GM18909 (cell line): ENCODE measurements at regions not wholly inside any gene's neighbourhood (a gene's known extent, or its start where the extent isn't known, plus 50 kb on each side); places are given as distances from the start of the nearest gene placed in this dataset.

Experiments
- ATAC-seq: cut with Tn5 transposase; IDR thresholded peaks from one replicate; pipeline ENCODE4 v1.9.1; 2021; ENCODE audit warnings: mild to moderate bottlenecking; ENCODE audit not compliant: unreplicated experiment, poor library complexity

DNA sequence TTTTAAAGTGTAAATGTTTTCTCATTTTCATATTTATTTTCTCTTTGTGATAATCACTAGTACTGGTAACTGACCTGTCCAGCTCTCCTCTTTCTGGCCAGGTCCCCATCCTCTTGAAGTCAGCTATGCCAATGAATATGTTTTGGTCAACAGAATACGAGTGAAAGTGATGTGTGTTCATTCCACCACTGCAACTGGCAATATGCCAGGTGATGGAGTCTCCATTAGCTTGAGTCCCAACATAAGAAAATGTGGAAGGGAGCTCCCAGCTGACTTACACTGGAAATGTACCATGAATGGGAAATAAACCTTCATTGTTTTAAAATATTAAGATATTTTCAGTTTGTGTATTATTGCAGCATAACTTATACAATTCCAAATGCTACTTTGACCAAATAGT, 75.8 kb downstream of the CCDC34 start:
- ATAC-seq: no peak

GRCh38 chr11:27285761-27286160, 77.3 kb downstream of the CCDC34 start:
- no peak for ATAC-seq

GRCh38 chr11:27282806-27283205, 80.2 kb downstream of the CCDC34 start:
- no peak for ATAC-seq

GRCh38 chr11:27281740-27282590, 81.0 kb downstream of the CCDC34 start:
- no peak for ATAC-seq

DNA sequence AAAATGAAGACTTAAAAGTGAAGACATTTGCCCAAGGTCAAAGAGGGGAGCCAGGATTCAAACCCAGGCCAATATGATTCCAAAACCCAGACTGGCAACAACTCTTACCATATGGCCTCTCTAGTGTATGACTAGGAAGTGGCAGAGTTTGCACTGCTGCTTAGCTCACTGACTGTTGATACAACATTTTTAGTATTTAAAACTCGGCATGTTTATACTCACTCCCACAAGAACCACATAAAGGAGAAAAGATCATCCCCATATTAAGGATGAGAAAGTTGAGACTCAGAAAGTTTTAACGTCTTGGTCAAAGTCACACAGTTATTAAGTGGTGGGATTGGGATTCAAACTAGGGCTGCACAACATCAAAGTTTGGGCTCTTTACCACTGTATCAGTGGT, 81.7 kb downstream of the CCDC34 start:
- ATAC-seq: no peak

GRCh38 chr11:27280140-27280539, 82.9 kb downstream of the CCDC34 start:
- ATAC-seq: no peak

GRCh38 chr11:27279460-27279859, 83.6 kb downstream of the CCDC34 start:
- no peak for ATAC-seq

DNA sequence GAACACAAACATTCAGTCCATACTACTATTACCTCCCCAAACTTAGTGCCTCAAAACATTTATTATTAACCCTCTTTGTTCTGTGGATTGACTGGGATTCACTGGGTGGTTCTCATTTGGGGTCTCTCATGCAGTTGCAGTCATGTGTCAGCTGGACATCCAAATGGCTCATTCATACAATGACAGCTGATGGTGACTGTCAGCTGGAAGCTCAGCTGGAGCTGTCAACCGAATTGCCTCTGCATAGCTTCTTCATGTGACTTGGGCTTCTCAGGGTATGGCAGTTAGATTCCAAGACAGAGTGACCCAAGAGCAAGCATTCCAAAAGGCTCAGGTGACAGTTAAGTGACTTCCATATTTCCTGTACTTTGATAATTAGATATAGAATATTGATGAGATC, 85.2 kb downstream of the CCDC34 start:
- no peak for ATAC-seq

DNA sequence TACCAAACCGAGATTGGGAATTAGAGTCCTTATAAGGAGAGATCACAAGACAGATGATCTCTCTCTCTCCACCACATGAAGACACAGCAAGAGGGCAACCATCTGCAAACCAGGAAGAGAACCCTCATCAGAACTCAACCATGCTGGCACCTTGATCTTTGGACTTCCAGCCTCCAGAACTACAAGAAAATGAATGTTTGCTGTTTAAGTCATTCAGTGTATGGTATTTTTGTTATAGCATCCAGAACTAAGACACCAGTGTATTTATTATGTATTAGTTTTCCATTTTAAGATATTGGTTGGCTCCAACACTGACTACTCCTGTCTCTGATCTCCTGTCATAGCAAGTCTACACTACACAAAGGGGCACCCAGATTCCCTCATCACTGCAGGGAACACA, 86.9 kb downstream of the CCDC34 start:
- no peak for ATAC-seq

- no peak for ATAC-seq
Observed at GRCh38 chr11:27274854-27275395, 88.1 kb downstream of the CCDC34 start.

GRCh38 chr11:27266125-27266524, 96.9 kb downstream of the CCDC34 start:
- no peak for ATAC-seq

DNA sequence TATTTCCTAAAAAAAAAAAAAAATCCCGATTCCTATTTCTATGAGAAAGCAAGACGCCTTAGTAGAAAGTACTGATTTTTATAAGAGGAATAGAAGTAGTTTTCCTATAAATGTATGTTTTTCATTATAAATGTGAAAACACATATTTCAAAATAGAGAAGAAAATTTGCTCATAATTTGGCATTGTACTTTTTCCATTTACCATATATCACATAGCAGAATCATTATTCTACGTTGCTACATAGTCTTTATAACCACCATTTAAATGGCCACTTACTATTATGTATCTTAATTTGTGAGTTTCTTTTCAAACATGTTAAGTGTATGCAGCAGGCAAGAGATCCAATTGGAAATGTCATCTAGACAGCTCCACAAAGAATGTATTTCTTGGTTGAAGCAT, 99.0 kb downstream of the CCDC34 start:
- ATAC-seq: no peak

DNA sequence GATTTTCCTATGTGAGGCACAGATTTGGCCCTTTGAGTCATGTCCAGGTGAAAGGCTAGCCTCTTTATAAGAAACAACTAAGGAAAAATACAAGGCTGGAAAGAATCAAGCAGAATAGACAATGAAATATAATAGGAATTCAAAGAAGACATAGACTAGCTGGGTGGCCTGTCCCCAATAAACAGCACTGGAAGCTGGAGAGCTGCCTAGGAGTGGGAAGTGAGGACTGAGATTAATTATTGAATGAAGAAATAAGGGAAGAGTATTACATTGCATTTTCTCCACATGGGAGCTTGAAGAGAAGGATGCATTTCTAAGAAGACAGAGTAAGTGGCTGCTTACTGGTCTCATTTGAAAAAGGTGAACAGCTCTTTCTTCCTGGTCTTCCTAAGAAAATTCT, 100.0 kb downstream of the CCDC34 start:
- no peak for ATAC-seq

GRCh38 chr11:27255447-27255828, 107.6 kb downstream of the CCDC34 start:
- ATAC-seq: no peak

GRCh38 chr11:27254744-27255446, 108.1 kb downstream of the CCDC34 start:
- ATAC-seq: no peak

DNA sequence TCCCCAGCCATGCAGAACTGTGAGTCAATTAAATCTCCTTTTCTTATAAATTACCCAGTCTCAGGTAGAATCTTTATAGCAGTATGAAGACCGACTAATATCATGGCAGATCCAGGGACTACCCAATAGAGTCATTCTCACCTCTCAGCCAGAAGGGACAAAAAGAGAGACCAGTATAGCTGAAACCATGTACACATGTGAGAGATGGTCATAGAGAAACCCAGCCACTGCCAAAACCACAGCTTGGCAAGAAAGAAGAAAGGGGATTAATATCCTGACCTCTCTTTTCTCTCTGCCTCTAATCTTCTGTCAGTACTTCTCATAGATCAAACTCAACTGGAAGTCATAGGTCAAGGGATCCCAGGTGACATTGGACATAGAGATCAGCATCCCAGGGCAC, 109.8 kb downstream of the CCDC34 start:
- no peak for ATAC-seq

DNA sequence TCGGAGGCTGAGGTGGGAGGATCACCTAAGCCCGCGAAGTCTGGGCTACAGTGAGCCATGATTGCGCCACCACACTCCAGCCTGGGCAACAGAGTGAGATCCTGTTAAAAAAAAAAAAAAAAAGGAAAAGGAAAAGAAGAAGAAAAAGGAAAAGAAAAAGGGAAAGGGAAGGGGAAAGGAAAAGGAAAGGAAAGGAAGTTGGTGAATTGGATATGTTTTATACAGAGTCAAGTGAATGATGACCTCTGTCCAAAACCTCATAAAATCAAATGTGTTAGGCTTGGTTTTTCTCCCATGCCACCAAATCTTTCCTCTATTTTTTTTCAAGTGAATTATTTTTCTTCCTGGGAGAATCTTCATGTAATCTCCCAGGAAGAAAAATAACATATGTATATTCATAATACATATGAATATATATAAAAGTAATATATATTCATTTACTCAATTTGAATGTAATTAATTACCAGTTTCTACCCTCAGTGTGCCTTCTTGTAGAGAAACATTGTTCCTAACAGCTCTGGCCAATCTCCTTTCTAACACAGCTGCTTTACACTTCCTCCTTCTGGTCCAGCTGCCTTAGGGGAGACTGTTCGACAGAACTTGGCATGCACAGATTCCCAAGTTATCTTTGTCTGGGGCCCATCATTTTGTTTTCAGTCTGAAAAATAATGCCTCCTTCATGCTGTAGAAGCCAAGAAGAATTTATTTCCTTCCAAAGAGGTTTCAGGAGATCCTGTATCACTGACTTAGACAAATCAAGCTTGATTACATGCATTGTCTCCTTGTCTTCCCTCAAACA, 111.9 kb downstream of the CCDC34 start:
- ATAC-seq: no peak

- ATAC-seq: no peak
Observed at GRCh38 chr11:27248576-27249509, 114.2 kb downstream of the CCDC34 start.

DNA sequence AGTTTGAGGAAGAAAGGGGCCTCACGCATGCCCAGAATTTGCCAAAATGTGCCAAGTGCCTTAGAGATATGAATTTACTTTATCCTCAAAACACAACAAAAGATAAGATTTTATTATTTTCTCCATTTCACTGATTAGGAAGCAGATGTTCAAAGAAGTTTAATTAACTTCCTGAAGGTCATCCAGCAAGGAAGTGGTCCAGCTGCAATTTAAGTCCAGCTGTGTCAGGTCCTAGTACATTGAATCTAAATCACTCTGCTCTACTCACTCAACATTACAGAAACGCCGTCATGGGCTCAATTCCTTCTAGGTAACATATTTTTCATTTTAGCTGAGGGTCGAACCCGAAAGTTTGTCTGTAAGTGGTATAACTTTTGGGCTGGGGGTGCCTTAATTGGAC, 115.4 kb downstream of the CCDC34 start:
- ATAC-seq: no peak

- ATAC-seq: no peak
Observed at GRCh38 chr11:27246925-27247324, 116.1 kb downstream of the CCDC34 start.
